ENCODE measurements at regions not wholly inside any gene's neighbourhood (a gene's known extent, or its start where the extent isn't known, plus 50 kb on each side); places are given as distances from the start of the nearest gene placed in this dataset.

- TF ChIP-seq CTCF (IDR thresholded peaks at IDR 0.05) = no peak
- no peak for TF ChIP-seq EZH2phosphoT487 (IDR thresholded peaks at IDR 0.05)
- TF ChIP-seq EZH2 (IDR thresholded peaks at IDR 0.05) = no peak
These were observed 74.2 kb downstream of the C9orf152 start for GRCh38 chr9:110133608-110134210.
